ENCODE measurements at regions not wholly inside any gene's neighbourhood (a gene's known extent, or its start where the extent isn't known, plus 50 kb on each side); places are given as distances from the start of the nearest gene placed in this dataset.

- TF ChIP-seq CTCF (IDR thresholded peaks at IDR 0.05 in 4 of 5, conservative IDR thresholded peaks at IDR 0.05 in 1 of 5) (no peak), POLR2A (IDR thresholded peaks at IDR 0.05) (no peak)
Measured at GRCh38 chr5:92050970-92051369, 667.9 kb upstream of the ARRDC3 start.
